NOMO-1 treated with DMSO at 0.1 percent for 48 hours (cell line): ENCODE measurements at regions not wholly inside any gene's neighbourhood (a gene's known extent, or its start where the extent isn't known, plus 50 kb on each side); places are given as distances from the start of the nearest gene placed in this dataset.
"Not testable (repeated sequence)": the region's sequence is repeated elsewhere in the genome, so short reads cannot be mapped to it uniquely, and the experiment has no call there.

Experiments
- DNase-seq: peaks from one replicate; lab custom pipeline; 2025; ENCODE audit not compliant: unreplicated experiment; lab: John Stamatoyannopoulos, UW

DNA sequence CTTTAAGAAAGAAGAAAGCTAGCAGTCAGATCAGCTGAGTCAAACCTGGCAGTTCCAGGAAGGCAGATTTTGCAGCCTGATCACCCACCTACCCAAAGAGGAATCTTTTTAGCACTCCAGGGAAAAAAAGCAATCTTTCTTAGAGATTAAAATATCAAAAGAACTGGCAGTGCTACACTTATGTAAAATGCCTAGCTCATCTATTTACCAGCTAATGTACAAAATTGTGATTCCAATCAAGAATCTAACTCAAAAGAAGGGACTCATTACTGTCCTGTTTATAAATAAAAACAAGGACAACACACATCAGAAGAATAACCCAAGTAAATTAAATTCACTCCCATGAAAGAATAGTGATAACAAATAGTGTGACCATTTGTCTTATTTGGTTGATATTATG lies 222.4 kb upstream of the ERCC4 start:
- DNase-seq = no peak

DNA sequence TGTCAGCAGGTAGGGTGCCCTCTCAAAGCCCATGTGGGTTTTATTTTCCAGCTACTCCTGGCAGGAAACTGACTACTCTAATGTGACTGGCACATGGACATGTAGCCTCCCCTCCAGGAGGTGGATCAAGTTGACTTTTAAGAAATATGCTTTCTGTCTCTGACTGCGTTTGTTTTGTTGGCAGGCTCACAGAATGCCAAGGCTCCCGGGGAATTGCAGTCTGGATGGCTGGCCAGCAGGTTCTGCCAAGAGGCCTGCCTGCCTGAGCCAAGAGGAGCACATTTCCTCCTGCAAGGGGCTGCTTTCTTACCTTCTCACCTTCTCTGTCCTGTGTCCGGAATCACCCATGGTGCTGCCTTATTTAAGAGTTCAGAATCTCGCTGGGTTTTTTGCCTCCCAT lies 217.3 kb upstream of the ERCC4 start:
- no peak for DNase-seq

DNA sequence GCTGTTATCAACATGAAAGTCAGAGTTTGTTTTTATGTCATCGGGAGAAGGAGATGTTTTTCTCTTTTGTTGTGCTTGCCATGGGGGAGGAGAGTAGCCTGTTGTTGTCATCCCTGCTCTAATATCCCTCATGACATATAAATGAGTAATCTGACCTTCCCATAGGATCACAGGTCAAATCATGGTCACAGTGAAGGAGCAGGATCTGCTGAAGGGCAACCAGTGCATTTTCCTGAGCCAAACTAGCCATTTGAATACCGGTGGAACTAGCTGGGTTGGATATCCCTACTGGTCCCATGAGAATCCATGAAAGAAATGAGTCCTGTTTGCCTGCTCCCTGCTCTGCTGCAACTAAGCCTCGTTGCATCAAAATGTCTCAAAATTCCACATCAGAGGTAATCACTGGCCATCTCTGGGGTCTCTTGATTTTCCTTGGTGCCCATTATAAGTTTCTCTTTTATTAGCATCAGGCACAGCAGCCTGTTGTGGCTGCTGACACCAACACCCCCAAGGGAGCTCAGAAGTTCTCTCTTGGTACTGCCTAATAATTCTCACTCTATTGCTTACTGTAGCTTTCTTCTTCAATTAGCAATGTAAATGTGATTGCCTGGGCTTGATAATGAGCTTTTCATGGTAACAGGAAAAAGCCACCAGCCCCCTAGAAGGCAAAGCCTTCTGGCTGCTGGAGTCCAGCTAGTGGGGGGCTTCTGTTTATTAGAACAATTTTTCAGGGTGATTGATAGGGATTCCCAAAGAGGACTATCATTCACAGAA lies 211.4 kb upstream of the ERCC4 start:
- no peak for DNase-seq

DNA sequence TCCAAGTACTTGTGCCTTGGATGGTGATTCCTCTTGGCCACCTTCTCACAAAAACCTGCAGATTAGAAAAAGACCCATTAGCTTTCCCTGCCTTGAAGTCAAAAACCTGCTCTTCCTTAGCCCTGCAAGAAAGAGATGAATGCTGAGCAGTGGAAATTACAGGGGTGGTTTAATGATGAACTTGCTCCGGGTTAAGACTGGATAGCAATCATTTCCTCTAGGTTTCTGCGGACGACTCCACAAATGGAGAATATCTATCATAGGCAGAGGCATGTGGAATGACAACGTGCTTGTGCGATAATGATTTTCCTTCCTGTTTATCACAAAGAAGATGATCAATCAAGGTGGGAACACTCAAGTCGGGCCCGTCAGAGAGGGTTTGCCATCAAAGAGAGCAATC lies 201.2 kb upstream of the ERCC4 start:
- no peak for DNase-seq

- DNase-seq = no peak
Measured at GRCh38 chr16:13727943-13728342, 192.0 kb upstream of the ERCC4 start.

- no peak for DNase-seq
Measured at GRCh38 chr16:13733561-13733960, 186.4 kb upstream of the ERCC4 start.

GRCh38 chr16:13739621-13740373 lies 180.2 kb upstream of the ERCC4 start:
- not testable (repeated sequence) for DNase-seq

- no peak for DNase-seq
Measured at GRCh38 chr16:13742928-13743327, 177.0 kb upstream of the ERCC4 start.

GRCh38 chr16:13743571-13743970 lies 176.4 kb upstream of the ERCC4 start:
- DNase-seq = no peak

DNA sequence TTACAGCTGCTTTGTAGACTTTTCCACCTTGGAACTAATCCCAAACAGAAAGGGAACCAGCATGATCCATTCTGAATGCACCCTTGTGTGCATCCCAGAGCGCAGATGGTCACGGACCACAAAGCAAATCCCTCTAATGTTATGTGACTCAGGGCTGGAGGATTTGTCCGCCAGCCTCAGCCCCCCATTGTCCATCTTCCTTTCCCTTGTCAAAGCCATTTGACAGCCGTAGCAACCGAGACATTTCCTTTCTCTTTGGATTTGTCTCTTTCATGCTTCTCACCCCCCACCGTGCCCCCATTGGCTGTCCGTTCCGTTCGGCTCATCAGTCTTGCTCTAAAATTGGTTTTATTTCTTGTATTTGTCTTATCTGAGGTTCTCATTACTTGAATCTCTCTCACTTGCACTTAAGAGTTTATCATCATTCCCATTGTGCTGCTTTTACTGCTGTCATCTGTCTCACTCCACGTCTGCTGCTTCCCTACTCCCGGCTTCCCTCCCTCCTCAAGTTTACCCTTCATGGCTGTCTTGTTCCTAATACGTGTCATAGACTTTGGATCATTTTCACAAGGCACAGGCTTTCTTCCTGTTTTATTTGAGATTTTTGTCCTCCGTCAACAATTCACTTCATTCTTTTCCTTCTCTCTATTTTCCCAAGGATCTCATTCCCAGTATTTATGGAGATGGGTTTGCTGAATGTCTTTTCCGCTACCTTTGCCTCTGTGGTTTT lies 163.4 kb upstream of the ERCC4 start:
- DNase-seq = no peak

DNA sequence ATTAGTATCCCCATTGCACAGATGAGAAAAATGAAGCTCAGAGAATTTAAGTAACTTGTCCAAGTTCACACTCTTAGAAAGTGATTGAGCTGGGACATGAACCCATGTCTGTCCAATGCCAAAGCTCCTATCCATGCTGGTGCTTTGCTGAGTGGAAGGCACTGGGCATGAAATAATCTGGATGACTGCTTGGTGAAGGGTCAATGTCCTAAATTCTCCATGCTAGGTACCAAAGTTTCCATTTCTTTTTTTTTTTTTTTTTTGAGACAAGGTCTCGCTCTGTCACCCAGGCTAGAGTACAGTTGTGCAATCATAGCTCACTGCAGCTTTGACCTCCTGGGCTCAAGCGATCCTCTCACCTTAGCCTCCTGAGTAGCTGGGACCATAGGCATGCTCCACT lies 153.6 kb upstream of the ERCC4 start:
- DNase-seq = no peak

DNA sequence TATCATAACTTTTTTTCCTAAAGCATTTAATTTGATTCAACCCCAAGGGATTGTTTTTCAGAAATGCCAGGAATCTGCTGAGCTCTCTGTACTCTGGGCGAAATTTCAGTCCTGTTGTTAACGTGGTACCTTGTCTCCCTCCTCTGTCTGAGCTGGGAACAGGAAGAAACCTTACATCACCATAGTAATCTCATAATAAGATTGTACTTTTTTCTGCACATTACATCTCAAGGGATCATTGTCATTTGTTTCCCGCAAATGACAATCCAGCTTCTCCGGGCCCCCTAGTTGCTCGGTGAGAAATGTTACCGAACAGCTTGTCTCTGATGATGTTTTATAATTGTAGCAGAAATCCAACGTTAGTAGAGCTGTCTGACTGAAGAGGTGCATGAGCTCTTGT lies 152.7 kb upstream of the ERCC4 start:
- no peak for DNase-seq

GRCh38 chr16:13768471-13768870 lies 151.5 kb upstream of the ERCC4 start:
- no peak for DNase-seq

- DNase-seq = no peak
Measured at GRCh38 chr16:13770436-13770835, 149.5 kb upstream of the ERCC4 start.

- DNase-seq = no peak
Measured at GRCh38 chr16:13772782-13773181, 147.2 kb upstream of the ERCC4 start.

DNA sequence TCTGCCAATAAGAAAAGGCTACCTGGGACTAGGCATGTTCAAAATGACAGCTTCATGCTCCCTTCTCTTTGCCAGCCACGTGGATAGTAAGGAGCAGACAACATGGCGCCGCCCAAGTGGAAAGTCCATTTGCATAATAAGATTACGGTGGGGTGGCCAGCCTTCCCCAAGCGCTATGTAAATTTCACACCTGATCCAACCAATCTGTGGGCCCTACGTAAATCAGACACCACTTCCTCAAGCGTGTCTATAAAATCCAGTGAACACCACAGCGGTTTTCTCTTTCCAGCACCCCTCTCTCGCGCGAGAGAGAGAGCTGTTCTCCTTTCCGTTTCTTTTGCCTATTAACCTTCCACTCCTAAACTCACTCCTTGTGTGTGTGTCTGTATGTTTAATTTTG lies 140.3 kb upstream of the ERCC4 start:
- DNase-seq = no peak

DNA sequence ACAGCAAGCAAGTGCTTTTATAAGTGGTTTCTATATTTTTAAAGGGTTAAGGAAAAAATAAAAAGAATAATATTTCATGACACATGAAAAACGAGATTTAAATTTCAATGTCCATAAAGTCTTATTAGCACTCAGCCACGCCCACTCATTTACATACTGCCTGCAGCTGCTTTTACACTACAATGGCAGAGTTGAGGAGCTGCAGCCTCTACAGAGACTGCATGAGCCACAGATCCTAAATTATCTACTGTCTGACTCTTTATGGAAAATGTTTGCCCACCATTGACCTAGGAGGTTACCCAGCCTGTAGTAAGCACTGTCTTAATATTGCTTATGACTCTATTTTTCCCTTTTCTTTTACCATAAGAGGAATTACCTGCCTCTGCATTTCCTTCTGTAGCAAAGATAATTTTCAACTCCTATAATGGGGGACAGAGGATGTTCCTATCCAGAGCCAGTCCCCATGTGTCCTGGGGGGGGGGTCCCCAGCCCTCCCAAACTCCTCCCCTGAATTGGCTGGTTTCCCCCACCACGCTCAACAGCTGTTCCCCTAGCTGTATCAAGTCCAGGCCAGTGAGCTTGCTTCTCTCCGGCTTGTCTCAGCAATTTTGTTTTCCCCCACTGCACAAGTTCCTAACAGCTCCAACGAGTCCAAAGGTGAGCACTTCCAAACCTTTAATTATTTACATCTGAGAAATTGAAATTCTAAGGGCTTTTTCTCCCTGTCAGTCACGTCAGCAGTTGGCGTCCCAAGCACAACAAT lies 139.4 kb upstream of the ERCC4 start:
- DNase-seq = no peak

- DNase-seq = no peak
Measured at GRCh38 chr16:13781169-13781564, 138.8 kb upstream of the ERCC4 start.

DNA sequence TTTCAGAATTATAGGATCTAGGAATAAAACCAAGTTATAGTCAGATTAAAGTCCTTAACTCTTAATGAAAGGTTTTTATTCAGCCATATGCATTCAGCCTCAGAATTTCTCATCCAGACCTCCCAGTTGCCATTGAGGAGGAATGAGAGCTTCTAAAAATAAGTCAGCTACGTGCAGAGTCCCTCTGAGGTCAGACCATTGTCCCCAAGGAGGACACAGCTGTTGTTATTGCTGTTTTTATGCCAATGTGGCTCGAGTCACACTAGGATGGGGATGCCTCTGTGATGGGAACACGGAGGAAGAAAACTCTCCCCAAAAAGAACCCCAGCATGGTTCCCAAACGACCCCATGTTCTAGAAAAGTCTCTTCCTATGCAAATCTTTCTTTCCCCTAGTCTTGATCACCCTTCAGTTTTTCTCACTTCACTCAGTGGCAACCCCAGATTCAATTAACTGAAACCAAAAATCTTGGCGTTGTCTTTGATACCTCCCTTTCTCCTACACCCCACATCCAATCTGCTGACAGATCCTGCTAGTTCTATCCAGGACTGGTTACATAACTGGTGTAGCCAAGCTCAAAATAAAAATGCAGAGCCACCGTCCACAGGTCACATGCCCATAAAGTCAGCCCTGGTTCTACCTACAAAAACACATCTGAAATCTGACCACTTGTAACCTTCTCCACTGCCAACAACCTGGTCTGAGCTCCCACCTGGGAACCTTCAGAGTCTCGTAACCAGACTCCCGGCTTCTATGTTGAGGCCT lies 138.2 kb upstream of the ERCC4 start:
- DNase-seq = no peak

DNA sequence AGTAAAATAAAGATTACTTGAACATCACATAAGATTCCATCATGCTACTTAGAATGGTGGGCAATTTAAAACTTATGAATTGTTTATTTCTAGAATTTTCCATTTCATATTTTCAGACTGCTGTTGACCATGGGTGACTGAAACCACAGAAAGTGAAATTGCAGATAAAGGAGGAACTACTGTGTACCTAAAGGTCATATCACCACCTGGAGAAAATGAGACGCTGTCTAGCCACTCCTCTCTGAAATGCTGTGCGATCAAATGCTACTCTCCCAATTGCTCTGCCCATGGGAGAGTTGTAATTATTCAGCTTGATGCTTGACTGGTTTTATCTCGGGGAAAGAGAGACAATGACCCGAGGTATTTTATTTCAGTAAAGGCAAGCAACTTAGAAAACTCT lies 128.9 kb upstream of the ERCC4 start:
- no peak for DNase-seq
